Osteoblast (primary cell): ENCODE measurements at regions not wholly inside any gene's neighbourhood (a gene's known extent, or its start where the extent isn't known, plus 50 kb on each side); places are given as distances from the start of the nearest gene placed in this dataset.
"Not testable (repeated sequence)": the region's sequence is repeated elsewhere in the genome, so short reads cannot be mapped to it uniquely, and the experiment has no call there.

ENCODE experiments used
- DNase-seq: peaks from one replicate; pipeline ENCODE4 v3.0.0; 2011; ENCODE audit warnings: low spot score, mixed read lengths; ENCODE audit not compliant: insufficient read length; ENCODE audit errors: missing footprints
- H2AFZ ChIP-seq: 2 replicates; pipeline ENCODE4 v1.6.0; 2011; ENCODE audit warnings: mild to moderate bottlenecking, low read length
- H3K27ac ChIP-seq: 2 replicates; pipeline ENCODE4 v1.5.1; 2011; ENCODE audit warnings: mild to moderate bottlenecking, low read depth, low read length, moderate library complexity
- H3K27me3 ChIP-seq: 2 replicates; pipeline ENCODE4 v1.6.0; 2012; ENCODE audit warnings: mild to moderate bottlenecking, control low read depth, inconsistent platforms, low read length, moderate library complexity; ENCODE audit not compliant: insufficient read depth
- H3K36me3 ChIP-seq: 2 replicates; pipeline ENCODE4 v1.5.1; 2011; ENCODE audit warnings: mild to moderate bottlenecking, low read length, control low read depth, moderate library complexity; ENCODE audit not compliant: insufficient read depth
- H3K4me1 ChIP-seq: 2 replicates; pipeline ENCODE4 v1.5.1; 2011; ENCODE audit warnings: mild to moderate bottlenecking, low read length, control low read depth, moderate library complexity; ENCODE audit not compliant: insufficient read depth
- H3K4me2 ChIP-seq: 2 replicates; pipeline ENCODE4 v1.6.0; 2011; ENCODE audit warnings: mild to moderate bottlenecking, low read length; ENCODE audit not compliant: insufficient read depth
- H3K4me3 ChIP-seq: fragments of 200-600 bp; sonication (generic); 3 replicates; pipeline ENCODE4 v1.5.1; 2012; ENCODE audit warnings: mild to moderate bottlenecking, low read length, inconsistent platforms; ENCODE audit not compliant: insufficient read depth
- H3K79me2 ChIP-seq: 2 replicates; pipeline ENCODE4 v1.6.0; 2012; ENCODE audit warnings: mild to moderate bottlenecking, low read length, control low read depth, inconsistent platforms; ENCODE audit not compliant: insufficient read depth
- H3K9me3 ChIP-seq: 2 replicates; pipeline ENCODE4 v1.5.1; 2011; ENCODE audit warnings: low read depth, low read length, control low read depth
- H4K20me1 ChIP-seq: 2 replicates; pipeline ENCODE4 v1.6.0; 2012; ENCODE audit warnings: mild to moderate bottlenecking, low read length, control low read depth; ENCODE audit not compliant: insufficient read depth
- CTCF ChIP-seq: IDR thresholded peaks from 2 replicates; pipeline ENCODE4 v1.5.1; 2011; ENCODE audit warnings: mild to moderate bottlenecking, low read depth, low read length, moderate library complexity; ENCODE audit errors: extremely low read depth

- DNase-seq, result no peak
- no peak overlapping the region for H3K4me3 ChIP-seq
- no peaks in the 10 kb centered on the region for H4K20me1 ChIP-seq
- no peaks in the 10 kb centered on the region for H3K4me1 ChIP-seq
- H2AFZ ChIP-seq, result no peak overlapping the region
- no peak overlapping the region for H3K27ac ChIP-seq
- H3K79me2 ChIP-seq, result no peaks in the 10 kb centered on the region
- H3K4me2 ChIP-seq, result no peak overlapping the region
- no peaks in the 10 kb centered on the region for H3K27me3 ChIP-seq
- no peaks in the 10 kb centered on the region for H3K9me3 ChIP-seq
- no peaks in the 10 kb centered on the region for H3K36me3 ChIP-seq
- TF ChIP-seq CTCF, result no peak
Observed at GRCh38 chr18:66226782-66227181, 377.1 kb downstream of the CDH19 start.

GRCh38 chr18:66223317-66223716 lies 380.6 kb downstream of the CDH19 start:
- H3K4me1 ChIP-seq, H2AFZ ChIP-seq, H4K20me1 ChIP-seq, DNase-seq, H3K4me2 ChIP-seq, H3K27ac ChIP-seq, H3K9me3 ChIP-seq, H3K4me3 ChIP-seq, H3K27me3 ChIP-seq, H3K79me2 ChIP-seq, H3K36me3 ChIP-seq: not testable (repeated sequence)

- Histone ChIP-seq H3K36me3 (no peaks in the 10 kb centered on the region), H3K9me3 (peaks cover 3% of the 10 kb centered on the region), H2AFZ (no peak overlapping the region), H3K27me3 (no peaks in the 10 kb centered on the region), H4K20me1 (no peaks in the 10 kb centered on the region), H3K4me3 (no peak overlapping the region), H3K27ac (no peak overlapping the region), H3K79me2 (no peaks in the 10 kb centered on the region), H3K4me2 (no peak overlapping the region), H3K4me1 (no peaks in the 10 kb centered on the region)
- TF ChIP-seq CTCF, result no peak
- no peak for DNase-seq
Observed at GRCh38 chr18:66222174-66222573, 381.7 kb downstream of the CDH19 start.

GRCh38 chr18:66219817-66220216 lies 384.1 kb downstream of the CDH19 start:
- H3K36me3 ChIP-seq, result no peaks in the 10 kb centered on the region
- no peaks in the 10 kb centered on the region for H3K79me2 ChIP-seq
- no peak overlapping the region for H3K4me2 ChIP-seq
- no peaks in the 10 kb centered on the region for H3K4me1 ChIP-seq
- H3K27ac ChIP-seq, result no peak overlapping the region
- no peaks in the 10 kb centered on the region for H3K27me3 ChIP-seq
- TF ChIP-seq CTCF, result no peak
- no peak overlapping the region for H2AFZ ChIP-seq
- H4K20me1 ChIP-seq, result no peaks in the 10 kb centered on the region
- no peak overlapping the region for H3K4me3 ChIP-seq
- no peak for DNase-seq
- peaks cover 3% of the 10 kb centered on the region for H3K9me3 ChIP-seq
